HepG2 (cell line): ENCODE measurements at regions not wholly inside any gene's neighbourhood (a gene's known extent, or its start where the extent isn't known, plus 50 kb on each side); places are given as distances from the start of the nearest gene placed in this dataset.

ENCODE experiments used
- ATAC-seq: fragments of 200-7000 bp; cut with Tn5 transposase; 3 replicates; pipeline ENCODE4 v1.9.1; 2020; ENCODE audit warnings: mild to moderate bottlenecking, moderate library complexity
- BruUV-seq: library from RNA; stranded (reverse); fragments of 400-500 nt; replicated peaks from 2 replicates; lab custom pipeline; 2021; lab: Mats Ljungman, UMichigan
- CTCF ChIA-PET: fragments of 300-600 bp; formaldehyde crosslinking; extraction: SDS; loops from one replicate; lab custom pipeline; 2021; ENCODE audit warnings: low total read pairs, inconsistent platforms, low intra/inter-chr PET ratio; lab: Yijun Ruan, JAX
- POLR2A ChIA-PET: fragments of 350-600 bp; sonication (Branson Sonifier 250); formaldehyde crosslinking; loops from one replicate; lab custom pipeline; 2020; ENCODE audit warnings: antibody characterized with exemption, inconsistent platforms; lab: Yijun Ruan, JAX
- DNase-seq: peaks from one replicate; pipeline ENCODE4 v3.0.0-alpha.2; 2015; ENCODE audit warnings: low spot score
- FAIRE-seq: peaks from 3 replicates; lab custom pipeline; 2011; peaks lifted over from hg19 to GRCh38; lab: Jason Lieb, UNC
- H2AFZ ChIP-seq: one replicate; pipeline ENCODE4 v1.6.1; 2011; ENCODE audit warnings: low read length, inconsistent platforms
- H3K27ac ChIP-seq: fragments of 300-600 bp; 3 replicates; pipeline ENCODE4 v1.8.0; 2011; ENCODE audit warnings: mixed run types, mild to moderate bottlenecking, mixed read lengths, low read length, inconsistent platforms; ENCODE audit not compliant: insufficient read depth; ENCODE audit errors: extremely low read length
- H3K27me3 ChIP-seq, 2 experiments: fragments of 200-600 bp in 1 of 2; 2 replicates in 1 of 2; 3 replicates in 1 of 2; pipeline versions ENCODE4 v1.6.0 to v1.8.0; 2011; ENCODE audit warnings: low read length in 2 of 2, mild to moderate bottlenecking in 2 of 2, moderate library complexity in 2 of 2, inconsistent platforms in 1 of 2; ENCODE audit not compliant: insufficient read depth in 2 of 2, control insufficient read depth in 1 of 2
- H3K36me3 ChIP-seq, 2 experiments: fragments of 200-600 bp in 1 of 2; replicated peaks in 1 of 2; 2 replicates in 1 of 2; 3 replicates in 1 of 2; pipeline versions ENCODE4 v1.5.1 to v1.8.0; 2011; ENCODE audit warnings: low read length in 2 of 2, inconsistent platforms in 1 of 2; ENCODE audit not compliant: insufficient read depth in 2 of 2, control insufficient read depth in 1 of 2
- H3K4me1 ChIP-seq: 2 replicates; pipeline ENCODE4 v1.5.1; 2012; ENCODE audit warnings: low read length, inconsistent platforms; ENCODE audit not compliant: insufficient read depth
- H3K4me2 ChIP-seq: 2 replicates; pipeline ENCODE4 v1.6.0; 2011; ENCODE audit warnings: low read depth, low read length, inconsistent platforms
- H3K4me3 ChIP-seq, 3 experiments: fragments of 200-600 bp in 1 of 3; sonication (generic), shearing (Covaris generic) in 1 of 3; replicated peaks in 1 of 3; 2 replicates each; pipeline ENCODE4 v1.5.1; 2011 to 2016; ENCODE audit warnings: low read length in 3 of 3, inconsistent platforms in 2 of 3, low read depth in 2 of 3, mild to moderate bottlenecking in 2 of 3, control low read depth in 1 of 3, mixed read lengths in 1 of 3; ENCODE audit not compliant: insufficient read depth in 1 of 3
- H3K79me2 ChIP-seq: one replicate; pipeline ENCODE4 v1.6.1; 2011; ENCODE audit warnings: low read length, inconsistent platforms; ENCODE audit not compliant: insufficient read depth
- H3K9ac ChIP-seq: 2 replicates; pipeline ENCODE4 v1.6.0; 2011; ENCODE audit warnings: mild to moderate bottlenecking, low read depth, low read length, inconsistent platforms; ENCODE audit not compliant: insufficient read depth
- H3K9me3 ChIP-seq: 2 replicates; pipeline ENCODE4 v1.5.1; 2012; ENCODE audit warnings: mild to moderate bottlenecking, low read length
- H4K20me1 ChIP-seq: 2 replicates; pipeline ENCODE4 v1.6.0; 2011; ENCODE audit warnings: inconsistent platforms, mild to moderate bottlenecking, low read length, moderate library complexity; ENCODE audit not compliant: insufficient read depth
- KDM6A ChIP-seq: IDR thresholded peaks from 2 replicates; pipeline ENCODE4 v1.6.1; 2016; ENCODE audit warnings: low read depth
- MAZ ChIP-seq, 2 experiments: sonication (generic) in 1 of 2; formaldehyde crosslinking in 1 of 2; IDR thresholded peaks; 2 replicates each; pipeline versions ENCODE4 v1.5.0 to v1.6.1; 2012 to 2020; ENCODE audit warnings: low read depth in 2 of 2, mild to moderate bottlenecking in 2 of 2, borderline replicate concordance in 1 of 2, improper control_type of control experiment in 1 of 2, low read length in 1 of 2, missing genetic modification reagents in 1 of 2, moderate library complexity in 1 of 2
- PBX2 ChIP-seq: IDR thresholded peaks from 2 replicates; pipeline ENCODE4 v1.6.1; 2016; ENCODE audit warnings: control low read depth
- SIX4 ChIP-seq: sonication (generic); formaldehyde crosslinking; IDR thresholded peaks from 2 replicates; pipeline ENCODE4 v1.4.0; 2020; ENCODE audit warnings: missing genetic modification reagents
- TBX3 ChIP-seq: fragments of 450-650 bp; IDR thresholded peaks from 2 replicates; pipeline ENCODE4 v1.6.1; 2017; ENCODE audit warnings: antibody characterized with exemption, mild to moderate bottlenecking, inconsistent platforms, borderline replicate concordance
- ZNF142 ChIP-seq: sonication (generic); formaldehyde crosslinking; IDR thresholded peaks from 2 replicates; pipeline ENCODE4 v1.4.0; 2020; ENCODE audit warnings: missing genetic modification reagents
- ZNF263 ChIP-seq: sonication (generic); formaldehyde crosslinking; IDR thresholded peaks from 2 replicates; pipeline ENCODE4 v1.4.0; 2020; ENCODE audit warnings: missing genetic modification reagents
- ZNF570 ChIP-seq: sonication (generic); formaldehyde crosslinking; IDR thresholded peaks from 2 replicates; pipeline ENCODE4 v1.4.0; 2020; ENCODE audit warnings: mild to moderate bottlenecking, missing genetic modification reagents, borderline replicate concordance
- ZNF7 ChIP-seq: IDR thresholded peaks from 2 replicates; pipeline ENCODE4 v1.6.1; 2016; ENCODE audit warnings: missing biosample characterization, missing genetic modification reagents
- WGBS: methylation state at CpG from one replicate; pipeline ENCODE4 v1.1.6; 2017; ENCODE audit warnings: low lambda C conversion rate; 5-methylcytosine and 5-hydroxymethylcytosine counted together
- in situ Hi-C: cut with HindIII; loops from 2 replicates; pipeline ENCODE4 v1.10.0; 2017; ENCODE audit warnings: low pct_unique_long_range_greater_than_20kb; ENCODE audit not compliant: extremely low pct_ligation_motif_present
- intact Hi-C: fragments of 100-400 bp; cut with micrococcal nuclease; formaldehyde crosslinking; loops from one replicate; pipeline ENCODE4 v1.10.0; 2022; ENCODE audit not compliant: unreplicated experiment
- TF ChIP-seq, protein P1 (sequence below): sonication (generic); formaldehyde crosslinking; IDR thresholded peaks from 2 replicates; pipeline ENCODE4 v1.4.0; 2020; ENCODE audit warnings: missing genetic modification reagents

- BruUV-seq: no TSS peak
- no peaks in the 10 kb centered on the region for H3K4me1 ChIP-seq
- H3K27me3 ChIP-seq: no peaks in the 10 kb centered on the region; a peak in 1 of 5 replicates
- ATAC-seq: no peak
- 22% methylated on average over 2 of the region's 2 CpGs for WGBS
- TF ChIP-seq SIX4 (CRISPR knock-in tag) (no peak), ZNF570 (no peak), KDM6A (CRISPR knock-in tag) (no peak), PBX2 (no peak), ZNF142 (CRISPR knock-in tag) (no peak), ZNF263 (no peak), TBX3 (no peak), ZNF7 (CRISPR knock-in tag) (no peak), MAZ (IDR thresholded peaks at IDR 0.05; ENCODE audit: borderline replicate concordance, low read depth, low read length) (no peak), MAZ (CRISPR knock-in tag; IDR thresholded peaks at IDR 0.05; ENCODE audit: low read depth) (no peak)
- TF ChIP-seq, protein P1, sequence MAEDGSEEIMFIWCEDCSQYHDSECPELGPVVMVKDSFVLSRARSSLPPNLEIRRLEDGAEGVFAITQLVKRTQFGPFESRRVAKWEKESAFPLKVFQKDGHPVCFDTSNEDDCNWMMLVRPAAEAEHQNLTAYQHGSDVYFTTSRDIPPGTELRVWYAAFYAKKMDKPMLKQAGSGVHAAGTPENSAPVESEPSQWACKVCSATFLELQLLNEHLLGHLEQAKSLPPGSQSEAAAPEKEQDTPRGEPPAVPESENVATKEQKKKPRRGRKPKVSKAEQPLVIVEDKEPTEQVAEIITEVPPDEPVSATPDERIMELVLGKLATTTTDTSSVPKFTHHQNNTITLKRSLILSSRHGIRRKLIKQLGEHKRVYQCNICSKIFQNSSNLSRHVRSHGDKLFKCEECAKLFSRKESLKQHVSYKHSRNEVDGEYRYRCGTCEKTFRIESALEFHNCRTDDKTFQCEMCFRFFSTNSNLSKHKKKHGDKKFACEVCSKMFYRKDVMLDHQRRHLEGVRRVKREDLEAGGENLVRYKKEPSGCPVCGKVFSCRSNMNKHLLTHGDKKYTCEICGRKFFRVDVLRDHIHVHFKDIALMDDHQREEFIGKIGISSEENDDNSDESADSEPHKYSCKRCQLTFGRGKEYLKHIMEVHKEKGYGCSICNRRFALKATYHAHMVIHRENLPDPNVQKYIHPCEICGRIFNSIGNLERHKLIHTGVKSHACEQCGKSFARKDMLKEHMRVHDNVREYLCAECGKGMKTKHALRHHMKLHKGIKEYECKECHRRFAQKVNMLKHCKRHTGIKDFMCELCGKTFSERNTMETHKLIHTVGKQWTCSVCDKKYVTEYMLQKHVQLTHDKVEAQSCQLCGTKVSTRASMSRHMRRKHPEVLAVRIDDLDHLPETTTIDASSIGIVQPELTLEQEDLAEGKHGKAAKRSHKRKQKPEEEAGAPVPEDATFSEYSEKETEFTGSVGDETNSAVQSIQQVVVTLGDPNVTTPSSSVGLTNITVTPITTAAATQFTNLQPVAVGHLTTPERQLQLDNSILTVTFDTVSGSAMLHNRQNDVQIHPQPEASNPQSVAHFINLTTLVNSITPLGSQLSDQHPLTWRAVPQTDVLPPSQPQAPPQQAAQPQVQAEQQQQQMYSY: no peak
- H3K4me3 ChIP-seq: no peak overlapping the region
- H3K27ac ChIP-seq: no peak overlapping the region
- intact Hi-C loops: no loop called here
- no peaks in the 10 kb centered on the region for H3K9me3 ChIP-seq
- no peaks in the 10 kb centered on the region for H3K36me3 ChIP-seq
- FAIRE-seq: no peak
- in situ Hi-C loops: no loop called here
- ChIA-PET POLR2A (no interaction called here), CTCF (no interaction called here)
- no peak for DNase-seq
- no peaks in the 10 kb centered on the region for H4K20me1 ChIP-seq
- H3K79me2 ChIP-seq: no peaks in the 10 kb centered on the region
- H3K4me2 ChIP-seq: no peak overlapping the region
- no peak overlapping the region for H3K9ac ChIP-seq
- no peak overlapping the region for H2AFZ ChIP-seq
These were observed 701.8 kb upstream of the CCDC54 start for GRCh38 chr3:106675451-106675850.
